Fibroblast of skin of scalp (primary cell): ENCODE measurements at regions not wholly inside any gene's neighbourhood (a gene's known extent, or its start where the extent isn't known, plus 50 kb on each side); places are given as distances from the start of the nearest gene placed in this dataset.

ENCODE experiments used
- DNase-seq: peaks from one replicate; pipeline ENCODE4 v3.0.0-alpha.2; 2013

- no peak for DNase-seq
These were observed 55.1 kb downstream of the KIF4B start for GRCh38 chr5:155068616-155069100.

- DNase-seq: peak; percentile 14
These were observed 56.4 kb downstream of the KIF4B start for GRCh38 chr5:155069961-155070360.

DNA sequence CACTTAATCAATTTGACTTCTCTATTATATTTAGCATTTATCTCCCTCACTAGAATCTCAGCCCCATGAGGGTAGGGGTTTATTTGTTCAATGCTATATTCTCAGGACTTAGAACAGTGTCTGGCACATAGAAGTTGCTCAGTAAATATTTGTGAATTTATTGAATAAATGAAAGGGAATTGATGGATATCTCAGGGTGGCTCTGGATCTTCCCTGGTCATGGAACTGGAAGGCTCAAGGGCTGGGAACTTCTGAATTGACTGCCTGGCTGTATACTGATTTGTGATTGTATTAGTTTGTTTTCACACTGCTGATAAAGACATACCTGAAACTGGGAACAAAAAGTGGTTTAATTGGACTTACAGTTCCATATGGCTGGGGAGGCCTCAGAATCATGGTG is 57.2 kb downstream of the KIF4B start:
- no peak for DNase-seq

DNA sequence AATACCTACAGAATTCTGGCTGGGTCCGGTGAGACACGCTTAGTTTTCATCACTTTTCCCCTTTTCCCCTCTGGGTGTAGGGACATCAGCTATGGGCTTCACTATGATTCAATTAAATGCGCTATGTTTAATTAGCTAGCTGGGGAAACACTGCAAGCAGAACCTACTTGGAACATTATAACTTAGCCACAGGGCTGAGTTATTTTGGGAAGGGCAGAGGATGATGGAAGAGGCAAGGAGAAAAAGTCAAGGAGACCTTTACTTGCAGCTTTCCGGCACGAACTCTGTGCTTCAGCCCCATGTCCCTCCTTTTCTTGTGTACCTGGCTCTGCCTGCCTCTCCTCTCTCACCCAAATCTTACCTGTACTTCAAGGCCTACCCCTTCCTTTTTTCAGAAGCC is 62.8 kb downstream of the KIF4B start:
- DNase-seq: no peak

DNA sequence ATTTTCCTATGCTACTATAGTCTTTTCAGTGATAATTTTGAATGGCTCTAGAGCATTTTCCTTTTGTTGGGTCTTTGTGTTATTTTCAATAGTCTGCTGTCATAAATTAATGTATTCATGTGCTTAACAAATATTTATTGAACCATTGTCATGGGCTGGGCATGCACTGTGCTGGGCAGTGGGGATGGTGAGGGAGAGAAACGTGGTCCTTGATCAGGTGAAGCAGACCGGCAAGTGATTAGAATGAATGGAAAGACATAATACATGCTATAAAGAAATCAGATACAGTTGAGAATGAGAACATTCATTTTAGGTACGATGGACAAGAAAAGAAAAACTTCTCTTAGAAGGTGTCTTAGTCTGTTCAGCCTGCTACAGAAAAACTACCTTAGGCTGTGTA is 66.1 kb downstream of the KIF4B start:
- no peak for DNase-seq

- DNase-seq: peak; percentile 45
These were observed 67.2 kb downstream of the KIF4B start for GRCh38 chr5:155080721-155081120.

GRCh38 chr5:155081618-155082017 is 68.1 kb downstream of the KIF4B start:
- DNase-seq: no peak

GRCh38 chr5:155082401-155082800 is 68.8 kb downstream of the KIF4B start:
- peak; percentile 86 for DNase-seq

GRCh38 chr5:155085282-155085989 is 71.9 kb downstream of the KIF4B start:
- no peak for DNase-seq

DNA sequence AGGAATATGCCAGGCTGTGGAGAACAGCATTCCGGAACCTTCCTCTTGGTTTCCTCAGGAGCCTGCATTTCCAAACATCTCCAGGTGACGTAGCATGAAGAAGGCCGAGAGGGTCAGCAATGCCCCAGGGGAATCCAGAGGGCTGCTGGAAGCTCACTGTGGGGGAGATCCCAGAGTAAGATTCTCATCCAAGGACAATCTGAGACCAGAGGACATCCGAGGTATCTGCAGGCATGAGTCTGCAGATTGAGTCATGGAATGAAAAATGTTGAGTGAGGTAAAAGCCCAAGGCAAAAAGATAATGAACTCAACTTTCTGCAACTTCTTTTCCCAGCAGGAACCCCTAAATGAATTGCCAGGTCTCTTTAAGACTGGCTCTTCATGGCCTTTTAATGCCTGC is 73.5 kb downstream of the KIF4B start:
- DNase-seq: peak; percentile 47

GRCh38 chr5:155088811-155089210 is 75.3 kb downstream of the KIF4B start:
- DNase-seq: no peak

DNA sequence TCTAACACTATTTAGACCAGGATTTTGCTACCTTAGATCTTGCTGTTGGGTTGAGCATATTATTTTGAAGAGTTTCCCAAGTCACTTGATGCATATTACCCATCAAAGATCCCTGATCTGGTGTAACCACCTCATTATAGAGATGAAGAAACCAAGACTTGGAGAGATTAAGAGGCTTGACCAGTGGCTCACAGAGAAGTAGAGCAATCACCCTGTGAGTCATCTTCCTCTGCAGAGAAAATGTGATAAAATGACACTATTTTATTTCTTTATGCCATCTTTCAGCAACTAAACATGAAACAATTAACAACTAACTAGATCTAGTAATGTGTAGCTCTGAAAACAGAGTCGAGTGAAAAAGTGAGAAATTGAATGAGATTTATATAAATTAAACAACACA is 76.1 kb downstream of the KIF4B start:
- DNase-seq: no peak

DNA sequence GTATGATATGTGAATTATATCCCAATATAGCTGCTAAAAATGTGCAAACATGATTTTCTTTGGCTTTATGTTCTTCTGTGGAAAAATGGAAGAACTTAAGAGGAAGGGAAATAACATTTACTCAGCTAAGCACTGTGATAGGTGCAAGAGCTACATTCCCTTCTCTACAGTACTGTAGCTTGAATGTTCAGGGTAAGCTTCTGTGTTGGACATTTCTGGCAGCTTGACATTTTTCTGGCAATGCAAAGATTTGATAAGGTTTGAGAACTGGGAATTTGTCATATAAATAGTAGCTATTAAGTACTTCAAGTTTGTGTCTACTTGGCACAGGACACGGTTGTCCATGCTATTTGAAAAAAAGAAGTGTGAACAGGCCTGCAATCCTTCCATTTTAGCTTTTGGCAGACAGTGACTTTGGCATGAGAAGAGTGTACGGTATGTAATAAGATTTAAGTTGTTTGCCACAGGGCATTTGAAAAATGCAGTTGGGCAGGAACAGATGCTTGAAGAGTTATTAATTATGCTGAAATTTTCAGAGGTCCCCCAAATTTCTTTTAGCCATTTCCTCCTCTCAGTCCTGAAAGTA is 77.6 kb downstream of the KIF4B start:
- DNase-seq: peak; percentile 77

DNA sequence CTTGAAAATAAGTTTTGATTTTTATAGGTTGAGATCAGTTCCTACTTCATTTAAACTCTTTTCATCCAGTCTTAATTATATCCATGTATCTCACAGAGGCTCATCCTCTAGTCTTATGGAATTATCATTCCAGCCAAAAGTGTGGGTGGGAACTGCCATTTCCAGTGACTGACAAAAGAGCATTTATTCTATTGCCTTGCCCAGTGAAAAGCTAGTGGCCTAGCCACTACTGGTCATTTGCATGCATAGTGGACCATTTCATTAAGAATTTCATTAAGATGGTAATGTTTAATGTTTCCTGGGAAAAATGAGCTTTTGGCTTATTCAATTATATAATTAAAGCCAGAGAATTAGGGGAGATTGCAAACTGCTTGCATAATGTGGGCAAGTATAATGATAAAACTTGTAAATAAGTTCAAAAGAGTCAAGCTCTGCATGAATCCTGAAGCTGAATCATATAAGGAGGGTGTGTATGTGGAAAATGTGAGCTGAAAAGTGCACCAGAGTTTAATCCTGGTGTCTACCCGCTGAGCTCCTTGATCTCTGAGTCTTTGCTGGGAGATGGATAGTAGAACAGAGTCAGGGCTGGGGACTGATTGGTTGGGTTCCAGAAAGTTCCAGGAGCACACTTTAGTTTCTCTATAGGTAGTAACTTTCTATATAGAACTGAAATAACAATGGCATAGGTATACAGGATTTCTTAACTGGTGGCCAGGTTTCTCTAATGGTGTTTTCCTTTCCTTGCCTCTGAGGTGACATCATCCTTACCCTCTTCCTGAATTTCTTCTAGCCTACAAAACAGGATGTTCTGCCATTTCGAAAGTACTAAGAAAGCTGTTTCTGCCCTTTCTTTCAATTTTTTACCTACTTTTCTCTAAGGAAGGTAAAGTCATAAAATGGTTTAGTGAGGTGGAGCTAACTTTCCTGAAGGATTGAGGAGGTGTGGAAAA is 78.5 kb downstream of the KIF4B start:
- no peak for DNase-seq

- DNase-seq: no peak
These were observed 80.9 kb downstream of the KIF4B start for GRCh38 chr5:155094455-155094854.

- DNase-seq: no peak
These were observed 84.4 kb downstream of the KIF4B start for GRCh38 chr5:155097995-155098394.

DNA sequence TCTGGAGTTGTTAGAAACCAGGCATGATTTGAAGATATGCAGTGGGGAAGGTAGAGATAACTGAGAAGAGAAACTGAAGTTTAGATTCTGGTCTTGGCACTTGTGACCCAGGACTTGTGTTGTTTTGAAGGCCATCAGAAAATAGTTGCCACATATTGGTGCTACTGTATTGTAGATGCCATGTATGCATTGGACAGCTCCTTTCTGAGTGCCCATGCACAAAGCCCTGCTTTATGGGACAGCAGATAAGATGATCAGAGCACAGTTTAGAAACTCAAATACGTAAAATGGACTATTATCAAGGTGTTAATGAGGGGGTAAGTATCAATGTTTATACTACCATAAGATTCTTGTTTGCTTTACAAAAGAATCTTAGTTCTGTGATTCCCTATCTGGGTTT is 84.9 kb downstream of the KIF4B start:
- DNase-seq: no peak

GRCh38 chr5:155101697-155102096 is 88.1 kb downstream of the KIF4B start:
- DNase-seq: no peak

DNA sequence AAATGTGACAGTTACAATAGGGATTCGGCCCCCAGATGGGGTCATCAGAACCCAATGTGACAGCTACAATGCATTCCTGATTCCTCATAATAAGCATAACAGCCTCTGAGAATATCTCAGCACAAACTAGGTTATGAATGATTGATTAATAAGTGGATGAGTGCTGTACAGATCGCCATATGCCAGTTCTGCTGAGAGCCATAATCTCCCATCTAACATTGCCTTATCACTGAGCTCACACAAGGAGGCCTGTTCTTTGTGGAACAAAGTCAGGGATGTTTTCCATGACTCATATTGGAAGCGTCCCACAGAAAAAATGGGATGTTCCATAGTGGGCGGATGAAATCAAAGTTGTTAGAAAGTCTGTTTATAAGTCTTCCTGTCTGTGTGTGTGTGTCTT is 89.6 kb downstream of the KIF4B start:
- DNase-seq: peak; percentile 7

- DNase-seq: no peak
These were observed 90.9 kb downstream of the KIF4B start for GRCh38 chr5:155104441-155104840.

DNA sequence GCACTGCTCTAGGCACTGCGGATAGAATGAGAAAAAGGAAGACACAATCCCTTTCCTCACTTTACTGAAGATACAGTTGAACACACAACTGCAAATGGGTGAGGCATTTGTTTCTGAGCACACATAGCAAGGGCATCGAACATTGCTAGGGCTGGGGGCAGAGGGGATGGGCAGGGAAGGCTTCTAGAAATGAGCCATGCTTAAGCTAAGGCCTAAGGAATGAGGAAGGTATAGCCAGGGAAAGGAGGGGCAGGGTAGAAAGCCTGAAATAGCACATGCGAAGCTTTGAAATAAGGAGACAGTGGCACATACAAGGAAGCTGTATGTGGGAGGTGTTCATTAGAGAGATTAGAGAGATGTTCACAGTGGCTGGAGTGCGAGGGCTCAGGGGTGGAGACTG is 92.7 kb downstream of the KIF4B start:
- no peak for DNase-seq

- no peak for DNase-seq
These were observed 100.3 kb downstream of the KIF4B start for GRCh38 chr5:155113888-155114287.

- no peak for DNase-seq
These were observed 101.1 kb downstream of the KIF4B start for GRCh38 chr5:155114655-155115054.
